ENCODE measurements at regions not wholly inside any gene's neighbourhood (a gene's known extent, or its start where the extent isn't known, plus 50 kb on each side); places are given as distances from the start of the nearest gene placed in this dataset.

DNA sequence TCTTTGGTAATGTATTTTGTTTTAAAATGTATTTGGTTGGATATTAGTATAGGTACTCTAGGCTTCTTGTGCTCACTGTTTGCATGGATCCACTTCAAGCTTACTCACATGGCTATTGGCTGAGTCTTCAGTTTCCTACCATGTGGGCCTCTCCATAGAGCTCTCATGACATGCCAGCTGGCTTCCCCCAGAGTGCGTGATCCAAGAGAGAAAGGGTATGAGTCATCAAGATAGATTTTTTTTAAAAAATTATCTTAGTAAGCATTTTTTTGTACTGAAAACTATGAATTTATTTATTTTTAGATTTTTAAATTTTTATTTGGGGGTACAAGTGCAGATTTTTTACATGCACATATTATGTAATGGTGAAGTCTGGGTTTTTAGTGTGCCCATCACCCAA, 219.1 kb upstream of the AMOT start:
- TF ChIP-seq JUND (IDR thresholded peaks at IDR 0.05; ENCODE audit: low read length) (no peak), SRF (IDR thresholded peaks at IDR 0.05; ENCODE audit: low read depth, low read length) (no peak)
- TF ChIP-seq, protein P1, sequence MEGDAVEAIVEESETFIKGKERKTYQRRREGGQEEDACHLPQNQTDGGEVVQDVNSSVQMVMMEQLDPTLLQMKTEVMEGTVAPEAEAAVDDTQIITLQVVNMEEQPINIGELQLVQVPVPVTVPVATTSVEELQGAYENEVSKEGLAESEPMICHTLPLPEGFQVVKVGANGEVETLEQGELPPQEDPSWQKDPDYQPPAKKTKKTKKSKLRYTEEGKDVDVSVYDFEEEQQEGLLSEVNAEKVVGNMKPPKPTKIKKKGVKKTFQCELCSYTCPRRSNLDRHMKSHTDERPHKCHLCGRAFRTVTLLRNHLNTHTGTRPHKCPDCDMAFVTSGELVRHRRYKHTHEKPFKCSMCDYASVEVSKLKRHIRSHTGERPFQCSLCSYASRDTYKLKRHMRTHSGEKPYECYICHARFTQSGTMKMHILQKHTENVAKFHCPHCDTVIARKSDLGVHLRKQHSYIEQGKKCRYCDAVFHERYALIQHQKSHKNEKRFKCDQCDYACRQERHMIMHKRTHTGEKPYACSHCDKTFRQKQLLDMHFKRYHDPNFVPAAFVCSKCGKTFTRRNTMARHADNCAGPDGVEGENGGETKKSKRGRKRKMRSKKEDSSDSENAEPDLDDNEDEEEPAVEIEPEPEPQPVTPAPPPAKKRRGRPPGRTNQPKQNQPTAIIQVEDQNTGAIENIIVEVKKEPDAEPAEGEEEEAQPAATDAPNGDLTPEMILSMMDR (IDR thresholded peaks at IDR 0.05; ENCODE audit: control extremely low read depth in 1 of 3, insufficient read depth in 1 of 3, low read depth in 1 of 3, low read length in 3 of 3): no peak
